Fibroblast of skin of right biceps (primary cell): ENCODE measurements at regions not wholly inside any gene's neighbourhood (a gene's known extent, or its start where the extent isn't known, plus 50 kb on each side); places are given as distances from the start of the nearest gene placed in this dataset.
"Not testable (repeated sequence)": the region's sequence is repeated elsewhere in the genome, so short reads cannot be mapped to it uniquely, and the experiment has no call there.

Source experiments
- DNase-seq: peaks from one replicate; pipeline ENCODE4 v3.0.0-alpha.2; 2013

- not testable (repeated sequence) for DNase-seq
Observed at GRCh38 chr1:228796945-228797344, 61.7 kb downstream of the RHOU start.

GRCh38 chr1:228798035-228798434 is 62.8 kb downstream of the RHOU start:
- DNase-seq: no peak

- DNase-seq: no peak
Observed at GRCh38 chr1:228798548-228798947, 63.3 kb downstream of the RHOU start.

- DNase-seq: no peak
Observed at GRCh38 chr1:228799924-228800323, 64.6 kb downstream of the RHOU start.

- DNase-seq: no peak
Observed at GRCh38 chr1:228801068-228801467, 65.8 kb downstream of the RHOU start.

- no peak for DNase-seq
Observed at GRCh38 chr1:228802386-228803220, 67.3 kb downstream of the RHOU start.

- no peak for DNase-seq
Observed at GRCh38 chr1:228803421-228803820, 68.1 kb downstream of the RHOU start.

- DNase-seq: no peak
Observed at GRCh38 chr1:228804173-228804572, 68.9 kb downstream of the RHOU start.

- DNase-seq: no peak
Observed at GRCh38 chr1:228804640-228805413, 69.5 kb downstream of the RHOU start.

GRCh38 chr1:228807904-228808605 is 72.8 kb downstream of the RHOU start:
- no peak for DNase-seq

GRCh38 chr1:228809621-228810394 is 74.5 kb downstream of the RHOU start:
- no peak for DNase-seq

- DNase-seq: no peak
Observed at GRCh38 chr1:228810395-228810758, 75.1 kb downstream of the RHOU start.

GRCh38 chr1:228810878-228811711 is 75.8 kb downstream of the RHOU start:
- DNase-seq: no peak

- no peak for DNase-seq
Observed at GRCh38 chr1:228811712-228812305, 76.5 kb downstream of the RHOU start.

- no peak for DNase-seq
Observed at GRCh38 chr1:228812961-228813360, 77.7 kb downstream of the RHOU start.

GRCh38 chr1:228814176-228814575 is 78.9 kb downstream of the RHOU start:
- no peak for DNase-seq

- DNase-seq: no peak
Observed at GRCh38 chr1:228818296-228818695, 83.0 kb downstream of the RHOU start.

GRCh38 chr1:228818928-228819630 is 83.8 kb downstream of the RHOU start:
- no peak for DNase-seq

GRCh38 chr1:228821252-228821651 is 86.0 kb downstream of the RHOU start:
- no peak for DNase-seq

- DNase-seq: no peak
Observed at GRCh38 chr1:228823200-228823599, 87.9 kb downstream of the RHOU start.

- no peak for DNase-seq
Observed at GRCh38 chr1:228824366-228824765, 89.1 kb downstream of the RHOU start.
